ENCODE measurements at regions not wholly inside any gene's neighbourhood (a gene's known extent, or its start where the extent isn't known, plus 50 kb on each side); places are given as distances from the start of the nearest gene placed in this dataset.
"Not testable (repeated sequence)": the region's sequence is repeated elsewhere in the genome, so short reads cannot be mapped to it uniquely, and the experiment has no call there.

DNA sequence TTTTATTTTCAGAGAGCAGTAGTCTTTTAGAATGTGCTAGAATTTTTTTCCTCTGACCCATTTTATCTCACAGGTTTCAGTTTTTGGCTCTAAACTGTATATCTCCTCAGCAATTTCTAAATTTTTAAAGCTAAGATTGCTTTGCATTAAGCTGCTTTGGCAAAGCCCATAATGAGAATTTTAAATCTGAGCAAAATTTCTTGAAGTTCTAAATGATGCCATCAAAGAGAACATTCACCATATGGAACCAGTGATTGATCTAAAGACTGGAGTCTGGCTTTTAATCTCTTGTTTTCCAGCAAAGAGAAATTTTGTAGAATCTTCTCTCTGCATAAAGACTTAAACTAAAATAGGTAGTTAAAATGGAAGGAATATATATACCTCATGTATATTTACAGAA is 313.6 kb downstream of the TBC1D32 start:
- DNase-seq = no peak

DNA sequence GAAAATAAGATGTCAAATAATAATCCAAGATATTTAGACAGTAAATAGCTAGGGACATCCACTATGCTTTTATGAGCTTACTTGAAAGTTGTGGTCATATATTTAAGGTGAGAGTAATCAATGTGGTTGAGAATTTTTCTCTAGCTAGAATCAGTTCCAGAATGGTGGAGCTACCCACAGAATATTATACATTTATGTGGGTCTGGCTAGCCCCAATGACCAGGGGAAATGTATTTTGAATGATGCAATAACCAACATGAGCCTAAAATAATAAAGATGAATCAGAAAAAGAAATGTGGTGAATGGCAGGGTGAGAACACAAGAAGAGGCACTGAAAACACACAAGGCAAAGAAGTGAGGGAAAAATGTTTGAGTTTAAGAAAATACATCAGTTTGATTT is 325.7 kb downstream of the TBC1D32 start:
- DNase-seq = no peak

GRCh38 chr6:121006024-121006423 is 328.3 kb downstream of the TBC1D32 start:
- DNase-seq = no peak

DNA sequence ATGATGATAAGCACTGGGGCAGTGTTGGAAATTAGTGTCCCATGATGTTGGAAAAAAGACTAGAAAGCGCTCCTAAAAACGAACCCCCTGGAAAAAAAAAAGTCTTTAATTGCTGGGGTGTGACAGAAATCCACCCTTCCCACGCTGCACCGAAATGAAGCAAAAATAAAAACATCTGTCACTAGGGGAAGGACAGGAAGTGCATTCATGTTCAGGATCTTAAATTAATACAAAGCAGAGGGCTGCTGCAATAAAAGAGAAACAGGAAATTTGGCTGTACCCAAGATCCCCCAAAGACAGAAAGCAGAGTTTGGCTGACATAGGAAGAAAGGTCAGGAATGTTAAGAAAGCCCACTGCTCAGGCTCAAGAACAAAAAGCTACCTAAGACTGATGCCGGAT is 333.9 kb downstream of the TBC1D32 start:
- no peak for DNase-seq

DNA sequence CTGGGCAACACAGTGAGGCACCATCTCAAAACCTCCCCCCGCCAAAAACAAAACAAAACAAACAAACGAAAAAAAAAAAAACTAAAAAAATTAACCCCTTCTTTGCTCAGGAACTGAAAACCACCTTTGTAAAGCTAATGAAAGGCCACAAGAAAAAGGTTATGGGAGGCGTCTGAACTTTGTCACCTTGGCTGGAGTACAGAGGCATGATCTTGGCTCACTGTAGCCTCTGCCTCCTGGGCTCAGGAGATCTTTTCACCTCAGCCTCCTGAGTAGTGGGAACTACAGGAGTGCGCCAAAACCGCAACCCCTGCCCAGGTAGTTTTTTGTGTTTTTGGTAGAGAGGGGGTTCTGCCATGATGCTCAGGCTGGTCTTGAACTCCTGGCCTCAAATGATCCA is 337.9 kb downstream of the TBC1D32 start:
- DNase-seq = no peak

DNA sequence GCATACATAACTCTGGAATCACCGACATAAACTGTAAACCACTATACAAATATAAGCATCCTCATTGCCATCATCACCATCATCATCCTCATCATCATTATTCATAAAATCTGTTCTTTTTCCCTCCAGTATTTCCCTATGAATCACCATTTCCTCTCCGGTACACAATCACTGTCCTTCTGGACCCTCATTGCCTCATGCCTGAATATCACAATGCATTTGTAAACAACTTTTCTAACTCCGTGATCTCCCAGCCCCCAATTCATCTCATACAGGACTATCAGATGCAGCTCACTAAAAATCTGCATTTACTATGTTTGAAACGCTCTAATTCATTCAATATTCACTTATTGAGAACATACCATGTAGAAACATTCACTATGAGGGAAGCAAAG is 339.7 kb downstream of the TBC1D32 start:
- no peak for DNase-seq

DNA sequence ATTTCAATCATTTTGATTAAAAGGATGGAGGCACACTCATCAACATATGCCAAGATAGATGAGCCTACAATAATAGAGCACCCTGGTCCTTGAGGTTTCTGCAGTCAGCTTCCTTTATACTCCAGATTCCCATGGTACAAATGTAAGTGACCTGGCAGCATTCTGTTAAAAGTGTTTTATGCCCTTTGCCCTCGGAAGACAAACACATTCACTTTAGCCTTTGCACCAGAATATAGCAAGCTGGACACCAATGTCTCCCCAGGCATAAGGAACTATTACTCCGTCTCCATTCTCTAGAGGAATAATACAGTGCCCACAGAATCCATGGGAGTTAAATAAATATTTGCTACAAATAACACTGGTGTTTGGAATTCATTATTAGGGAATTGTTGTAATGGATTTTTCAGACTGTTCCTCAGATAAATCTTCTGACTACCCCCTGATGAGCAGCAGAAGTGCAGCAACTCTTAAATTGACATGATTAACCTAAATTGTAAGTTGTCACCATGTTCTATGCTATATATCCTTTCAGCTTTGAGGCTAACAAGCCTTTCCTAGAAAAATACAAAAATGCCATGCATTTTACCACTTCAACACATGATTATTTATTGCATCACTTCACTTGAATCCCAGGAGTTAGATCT is 340.2 kb downstream of the TBC1D32 start:
- no peak for DNase-seq

DNA sequence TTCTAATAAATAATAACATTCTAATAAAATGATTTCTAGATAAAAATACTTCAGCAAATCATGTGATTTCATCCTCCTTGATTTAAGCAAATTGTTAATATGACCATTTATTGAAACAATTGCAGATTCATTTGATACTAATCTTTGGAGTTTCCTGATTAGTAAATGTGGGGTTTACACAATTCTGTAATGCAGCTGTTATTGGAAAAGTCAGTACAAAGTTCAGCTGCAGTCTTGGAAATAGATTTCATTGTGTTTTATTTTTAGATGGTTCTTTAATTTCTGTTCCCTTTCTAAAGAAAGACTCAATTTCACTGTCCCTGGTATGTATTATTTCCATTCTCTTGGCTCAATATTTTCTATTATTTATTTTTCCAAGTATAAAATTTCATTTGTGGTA is 342.0 kb downstream of the TBC1D32 start:
- no peak for DNase-seq

DNA sequence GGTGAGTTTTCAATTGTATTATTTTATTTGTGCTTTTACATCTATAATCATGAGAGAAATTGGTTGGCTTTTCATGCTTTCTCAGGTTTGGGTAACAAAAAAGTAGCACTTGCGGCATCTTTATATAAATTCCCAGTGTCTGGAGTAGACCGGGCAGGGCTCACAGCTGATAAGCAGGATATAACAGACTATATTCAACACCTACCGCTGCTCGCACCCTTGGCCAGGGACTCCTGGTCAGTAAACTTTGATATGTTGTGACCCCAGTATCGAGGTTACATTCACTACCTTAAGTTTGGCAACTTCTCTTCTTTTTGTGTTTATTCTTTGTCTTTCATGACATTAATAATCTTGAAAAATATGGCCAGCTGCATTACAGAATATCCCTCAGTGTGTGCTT is 343.4 kb downstream of the TBC1D32 start:
- DNase-seq = no peak

- no peak for DNase-seq
These were observed 352.4 kb downstream of the TBC1D32 start for GRCh38 chr6:120981835-120982234.

DNA sequence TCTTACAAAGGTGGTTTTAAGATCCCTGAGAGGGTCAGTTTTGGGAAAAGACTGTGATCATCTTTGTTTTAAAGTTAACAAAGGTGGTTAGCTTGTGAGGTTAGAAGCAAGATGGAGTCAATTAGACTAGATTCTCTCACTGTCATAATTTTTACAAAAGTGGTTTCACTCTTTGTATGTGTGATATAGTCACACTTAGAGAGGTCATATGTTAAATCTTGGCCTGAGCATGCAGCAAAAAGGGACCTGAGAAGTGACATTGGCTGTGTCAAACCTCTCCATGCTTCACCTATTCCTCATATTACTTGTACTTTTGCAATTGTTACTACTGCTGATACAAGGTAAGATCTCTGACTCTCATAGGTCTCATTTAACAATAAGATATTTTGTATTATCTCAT is 368.0 kb downstream of the TBC1D32 start:
- DNase-seq = no peak

- no peak for DNase-seq
These were observed 368.5 kb downstream of the TBC1D32 start for GRCh38 chr6:120965814-120966213.

- no peak for DNase-seq
These were observed 373.5 kb downstream of the TBC1D32 start for GRCh38 chr6:120960761-120961160.

GRCh38 chr6:120954111-120954510 is 380.2 kb downstream of the TBC1D32 start:
- no peak for DNase-seq

DNA sequence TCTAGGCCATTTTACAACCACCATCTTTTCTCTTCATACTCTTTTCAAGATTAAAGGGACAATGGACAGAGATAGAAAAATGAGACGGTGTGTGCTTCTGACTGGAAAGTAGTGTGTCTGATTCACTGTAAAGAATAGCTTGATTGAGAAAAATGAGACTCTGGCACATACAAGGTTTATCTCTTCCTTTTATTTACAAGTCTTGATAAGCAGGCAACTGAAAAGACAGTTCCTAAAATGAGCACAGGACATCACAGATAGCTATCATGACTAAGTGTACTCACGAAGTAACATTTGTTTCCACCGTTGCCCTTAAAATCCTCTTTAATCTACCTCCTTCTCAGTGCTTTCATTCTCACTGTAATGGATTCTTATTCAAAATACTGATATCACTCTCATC is 383.0 kb downstream of the TBC1D32 start:
- no peak for DNase-seq

GRCh38 chr6:120947111-120947510 is 387.2 kb downstream of the TBC1D32 start:
- DNase-seq = no peak

DNA sequence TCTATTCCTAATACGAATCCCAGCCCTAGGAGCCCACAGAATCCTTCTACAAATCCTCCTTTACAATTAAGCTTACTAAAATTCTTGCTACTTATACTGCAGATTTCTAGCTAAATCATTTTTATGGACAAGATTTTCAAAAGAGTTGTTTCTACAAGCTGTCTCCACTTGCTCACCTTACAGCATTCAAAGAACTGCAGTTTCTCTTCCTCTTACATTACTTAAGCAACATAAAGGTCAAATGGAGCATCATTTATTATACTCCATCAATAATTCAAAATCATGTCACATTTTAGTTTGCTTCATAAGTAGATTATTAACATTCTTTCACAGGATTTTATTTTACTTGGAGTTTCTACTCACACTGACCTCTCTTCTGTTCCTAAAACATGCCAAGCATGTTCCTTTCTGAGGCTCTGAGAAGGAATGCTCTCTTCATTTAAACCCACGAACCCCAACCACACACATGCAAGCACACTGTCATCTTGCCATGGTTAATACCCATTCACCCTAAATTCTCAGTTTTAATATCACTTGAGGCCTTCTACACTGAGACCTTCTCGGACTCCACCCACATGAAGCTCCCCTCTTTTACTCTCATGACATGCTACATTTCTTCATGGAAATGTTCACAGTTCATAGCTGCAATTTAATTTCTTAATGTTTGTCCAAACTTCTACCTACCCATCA is 388.2 kb downstream of the TBC1D32 start:
- no peak for DNase-seq

GRCh38 chr6:120938876-120939472 is 395.3 kb downstream of the TBC1D32 start:
- DNase-seq = no peak

DNA sequence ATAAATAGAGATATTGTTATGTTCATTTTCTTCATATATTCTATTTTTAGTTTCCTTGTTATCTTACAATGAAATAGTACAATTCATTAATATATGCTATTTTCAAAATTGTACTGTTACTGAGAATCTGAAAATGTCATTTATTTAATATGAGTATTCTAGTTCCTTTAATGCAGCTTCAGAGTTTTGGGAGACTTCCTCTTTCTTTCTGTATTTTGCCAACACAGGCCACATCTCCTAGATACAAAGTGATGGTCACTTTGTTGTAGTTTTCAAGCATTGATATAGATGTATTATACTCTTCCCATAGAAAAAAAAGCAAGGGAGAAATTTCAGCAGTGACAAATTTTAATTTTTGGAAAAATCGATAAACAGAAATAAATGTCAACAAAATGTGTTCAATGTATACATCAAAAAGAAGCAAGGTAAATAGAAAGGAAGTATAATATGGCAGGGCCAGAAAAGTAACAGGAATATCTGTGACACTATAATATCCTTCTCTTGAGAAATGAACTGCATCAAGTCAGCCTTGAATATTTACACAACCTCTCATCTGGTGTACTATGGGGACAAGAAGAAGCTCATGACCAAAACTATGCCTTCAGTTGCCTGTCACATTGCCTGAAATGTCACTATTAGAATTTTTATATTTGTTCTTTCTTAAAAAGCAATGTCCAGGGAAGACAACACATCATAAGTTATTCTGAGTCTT is 396.0 kb downstream of the TBC1D32 start:
- no peak for DNase-seq

DNA sequence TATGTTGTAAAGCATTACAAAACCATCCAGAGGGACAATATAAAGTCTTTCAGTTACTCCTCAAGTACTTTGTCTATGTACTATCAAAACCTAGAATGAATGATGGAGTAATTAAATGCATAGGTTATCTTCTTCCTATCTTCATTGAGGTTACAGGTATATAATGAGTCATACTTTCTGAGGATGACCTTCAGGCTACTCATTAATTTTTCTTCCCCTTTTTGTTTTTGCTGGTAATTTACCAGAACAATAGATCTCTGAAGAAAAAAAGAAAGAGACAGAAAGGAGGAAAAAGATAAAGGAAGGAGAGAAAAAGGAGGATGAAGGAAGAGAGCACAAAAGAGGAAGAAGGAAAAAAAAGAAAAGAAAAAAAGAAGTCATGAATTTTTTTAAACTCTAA is 398.4 kb downstream of the TBC1D32 start:
- DNase-seq = no peak

- DNase-seq = no peak
These were observed 399.3 kb downstream of the TBC1D32 start for GRCh38 chr6:120935016-120935415.

GRCh38 chr6:120931520-120932180 is 402.6 kb downstream of the TBC1D32 start:
- DNase-seq = not testable (repeated sequence)

DNA sequence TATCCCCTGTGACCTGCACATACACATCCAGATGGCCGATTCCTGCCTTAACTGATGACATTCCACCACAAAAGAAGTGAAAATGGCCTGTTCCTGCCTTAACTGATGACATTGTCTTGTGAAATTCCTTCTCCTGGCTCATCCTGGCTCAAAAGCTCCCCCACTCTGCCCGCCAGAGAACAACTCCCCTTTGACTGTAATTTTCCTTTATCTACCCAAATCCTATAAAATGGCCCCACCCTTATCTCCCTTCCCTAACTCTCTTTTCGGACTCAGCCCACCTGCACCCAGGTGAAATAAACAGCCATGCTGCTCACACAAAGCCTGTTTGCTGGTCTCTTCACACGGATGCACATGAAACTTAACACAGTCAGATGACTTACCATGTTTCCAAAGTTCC is 403.8 kb downstream of the TBC1D32 start:
- not testable (repeated sequence) for DNase-seq

Data from NCI-H1930 (cell line).